ENCODE measurements at regions not wholly inside any gene's neighbourhood (a gene's known extent, or its start where the extent isn't known, plus 50 kb on each side); places are given as distances from the start of the nearest gene placed in this dataset.

DNA sequence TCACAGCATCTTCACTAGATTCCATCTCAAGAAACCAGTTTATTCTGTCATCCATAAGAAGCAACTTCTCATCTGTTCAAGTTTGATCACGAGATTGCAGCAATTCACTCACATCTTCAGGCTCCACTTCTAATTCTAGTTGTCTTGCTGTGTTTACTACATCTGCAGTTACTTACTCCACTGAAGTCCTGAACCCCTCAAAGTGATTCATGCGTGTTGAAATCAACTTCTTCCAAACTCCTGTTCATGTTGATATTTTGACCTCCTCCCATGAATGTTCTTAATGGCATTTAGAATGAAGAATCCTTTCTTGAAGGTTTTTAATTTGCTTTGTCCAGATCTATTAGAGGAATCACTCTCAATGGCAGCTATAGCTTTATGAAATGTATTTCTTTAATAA lies 287.6 kb upstream of the TBL1XR1 start:
- TF ChIP-seq CTCF (conservative IDR thresholded peaks at IDR 0.05) (no peak), EZH2 (IDR thresholded peaks at IDR 0.05; ENCODE audit: low read depth) (no peak)
- Histone ChIP-seq H3K4me2 (no peak overlapping the region), H3F3A (ENCODE audit: insufficient read depth, low read depth) (no peaks in the 10 kb centered on the region), H3K27me3 (ENCODE audit: insufficient read depth, low read depth) (no peaks in the 10 kb centered on the region), H2AFZ (no peak overlapping the region), H3K4me1 (replicated peaks; ENCODE audit: insufficient read depth) (peaks cover 2% of the 10 kb centered on the region; the same call in 1 of the 2 replicates), H3K9me3 (ENCODE audit: insufficient read depth, low read depth) (0 out of 2 replicates have a peak, but pooled peaks cover 23% of the 10 kb centered on the region), H3K9me2 (ENCODE audit: insufficient read depth) (no peaks in the 10 kb centered on the region), H3K36me3 (ENCODE audit: low read depth) (no peaks in the 10 kb centered on the region), H3K4me3 (no peak overlapping the region), H3K27ac (no peak overlapping the region), H3K79me2 (ENCODE audit: low read depth) (no peaks in the 10 kb centered on the region), H4K20me1 (ENCODE audit: insufficient read depth) (no peaks in the 10 kb centered on the region)
- CTCF ChIA-PET = no interaction called here
- intact Hi-C loops (cut with micrococcal nuclease; ENCODE audit: unreplicated experiment) = no loop called here
- POLR2A ChIA-PET (ENCODE audit: unreplicated experiment) = no interaction called here
- BruUV-seq (replicated peaks) = no TSS peak
- DNase-seq = no peak

GRCh38 chr3:177487635-177488186 lies 290.4 kb upstream of the TBL1XR1 start:
- CTCF ChIA-PET = no interaction called here

DNA sequence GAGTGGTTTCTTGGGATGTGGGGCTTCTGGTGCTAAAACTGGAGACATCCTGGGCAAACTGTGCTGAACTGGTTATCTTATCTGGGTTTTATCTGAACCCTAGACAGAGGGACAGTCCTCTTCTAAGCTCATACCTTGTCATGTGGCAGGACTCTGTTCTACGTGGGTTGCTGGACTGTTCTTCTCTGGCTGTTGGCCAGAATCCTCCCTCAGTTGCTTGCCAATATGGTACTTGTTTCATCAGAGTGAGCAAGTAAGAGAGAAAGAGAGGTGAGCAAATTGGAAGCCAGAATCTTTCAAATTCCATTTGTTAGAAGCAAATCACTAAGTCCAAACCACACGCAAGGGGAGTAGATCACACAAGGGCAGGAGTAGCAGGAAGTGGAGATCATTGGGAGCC lies 291.5 kb upstream of the TBL1XR1 start:
- no peaks in the 10 kb centered on the region for H3K9me2 ChIP-seq (ENCODE audit: insufficient read depth)
- H3K4me3 ChIP-seq = no peak overlapping the region
- no peaks in the 10 kb centered on the region for H4K20me1 ChIP-seq (ENCODE audit: insufficient read depth)
- H3K9me3 ChIP-seq (ENCODE audit: insufficient read depth, low read depth) = 0 out of 2 replicates have a peak, but pooled peaks cover 7% of the 10 kb centered on the region
- ChIA-PET POLR2A (ENCODE audit: unreplicated experiment) (no interaction called here), CTCF (no interaction called here)
- intact Hi-C loops (cut with micrococcal nuclease; ENCODE audit: unreplicated experiment) = no loop called here
- no TSS peak for BruUV-seq (replicated peaks)
- no peaks in the 10 kb centered on the region for H3K79me2 ChIP-seq (ENCODE audit: low read depth)
- H3K4me1 ChIP-seq (replicated peaks; ENCODE audit: insufficient read depth) = no peaks in the 10 kb centered on the region
- no peak overlapping the region for H2AFZ ChIP-seq
- no peak for DNase-seq
- no peak overlapping the region for H3K4me2 ChIP-seq
- no peaks in the 10 kb centered on the region for H3F3A ChIP-seq (ENCODE audit: insufficient read depth, low read depth)
- no peaks in the 10 kb centered on the region for H3K27me3 ChIP-seq (ENCODE audit: insufficient read depth, low read depth)
- H3K27ac ChIP-seq = no peak overlapping the region
- TF ChIP-seq EZH2 (IDR thresholded peaks at IDR 0.05; ENCODE audit: low read depth) = no peak
- TF ChIP-seq CTCF (conservative IDR thresholded peaks at IDR 0.05) = no peak
- H3K36me3 ChIP-seq (ENCODE audit: low read depth) = no peaks in the 10 kb centered on the region

More at GRCh38 chr3:177487635-177488186, 290.4 kb upstream of the TBL1XR1 start:
- H3K36me3 ChIP-seq (ENCODE audit: low read depth) = no peaks in the 10 kb centered on the region
- H3K4me1 ChIP-seq (replicated peaks; ENCODE audit: insufficient read depth) = no peaks in the 10 kb centered on the region
- no peak overlapping the region for H3K27ac ChIP-seq
- DNase-seq = no peak
- no peaks in the 10 kb centered on the region for H3K79me2 ChIP-seq (ENCODE audit: low read depth)
- BruUV-seq (replicated peaks) = no TSS peak
- no peak overlapping the region for H3K4me2 ChIP-seq
- H3K9me3 ChIP-seq (ENCODE audit: insufficient read depth, low read depth) = 0 out of 2 replicates have a peak, but pooled peaks cover 15% of the 10 kb centered on the region
- POLR2A ChIA-PET (ENCODE audit: unreplicated experiment) = interaction anchor here (1.0 kb wide), 1 partner anchor 11 kb away, joined by 8 read pairs; no protein-coding TSS in a partner anchor
- H3F3A ChIP-seq (ENCODE audit: insufficient read depth, low read depth) = no peaks in the 10 kb centered on the region
- no peak overlapping the region for H3K4me3 ChIP-seq
- H3K27me3 ChIP-seq (ENCODE audit: insufficient read depth, low read depth) = no peaks in the 10 kb centered on the region
- TF ChIP-seq CTCF (conservative IDR thresholded peaks at IDR 0.05) = no peak
- TF ChIP-seq EZH2 (IDR thresholded peaks at IDR 0.05; ENCODE audit: low read depth) = no peak
- H4K20me1 ChIP-seq (ENCODE audit: insufficient read depth) = no peaks in the 10 kb centered on the region
- no peaks in the 10 kb centered on the region for H3K9me2 ChIP-seq (ENCODE audit: insufficient read depth)
- no peak overlapping the region; the same call in 1 of the 2 replicates for H2AFZ ChIP-seq
- intact Hi-C loops (cut with micrococcal nuclease; ENCODE audit: unreplicated experiment) = no loop called here

Data from PC-9 (cell line).